Erythroblast (primary cell): ENCODE measurements at regions not wholly inside any gene's neighbourhood (a gene's known extent, or its start where the extent isn't known, plus 50 kb on each side); places are given as distances from the start of the nearest gene placed in this dataset.

Experiments
- GATA1 ChIP-seq: IDR thresholded peaks from 2 replicates; pipeline ENCODE4 v1.6.1; 2011; ENCODE audit warnings: low read depth, mild to moderate bottlenecking, control low read depth, low read length, moderate library complexity
- POLR2A ChIP-seq: IDR thresholded peaks from 2 replicates; pipeline ENCODE4 v1.6.1; 2011; ENCODE audit warnings: mild to moderate bottlenecking, low read length

DNA sequence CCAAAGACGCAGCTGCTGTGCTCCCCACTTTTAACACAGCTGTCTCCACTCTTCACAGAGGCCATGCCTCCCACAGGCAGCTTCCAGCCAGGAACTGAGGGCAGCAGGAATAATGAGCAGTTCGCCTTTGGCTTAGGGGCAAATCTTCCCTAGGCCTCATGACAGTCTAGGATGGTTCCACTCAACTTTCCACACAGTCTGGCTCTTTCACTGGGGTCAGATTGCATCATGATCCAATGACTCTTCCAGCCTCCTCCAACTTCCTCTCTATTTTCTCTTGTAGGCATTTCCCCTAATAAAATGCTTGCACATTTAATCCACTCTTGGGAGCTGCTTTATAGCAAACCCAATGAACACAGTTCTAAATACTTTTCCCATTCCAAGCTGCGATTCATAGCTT is 271.6 kb upstream of the ATP2B1 start:
- TF ChIP-seq POLR2A (no peak), GATA1 (no peak)
